ENCODE measurements at regions not wholly inside any gene's neighbourhood (a gene's known extent, or its start where the extent isn't known, plus 50 kb on each side); places are given as distances from the start of the nearest gene placed in this dataset.

DNA sequence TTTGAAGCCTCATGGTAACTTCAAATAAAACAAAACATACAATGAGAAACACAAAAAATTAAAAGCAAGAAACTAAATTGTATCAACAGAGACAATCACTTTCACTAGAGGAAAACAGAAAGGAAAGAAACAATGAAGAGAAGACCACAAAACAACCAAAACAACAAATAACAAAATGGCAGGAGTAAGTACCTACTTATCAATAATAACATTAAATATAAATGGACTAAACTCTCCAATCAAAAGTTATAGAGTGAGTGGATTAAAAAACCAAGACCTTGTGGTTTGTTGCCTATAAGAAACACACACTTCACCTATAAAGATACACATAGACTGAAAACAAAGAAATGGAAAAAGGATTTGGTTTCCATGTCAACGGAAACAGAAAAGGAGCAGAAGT is 830.1 kb upstream of the TMEFF2 start:
- no peak overlapping the region for H3K4me3 ChIP-seq (ENCODE audit: low read depth, low read length)
- no peak for DNase-seq (ENCODE audit: low read depth)
- TF ChIP-seq, protein P1, sequence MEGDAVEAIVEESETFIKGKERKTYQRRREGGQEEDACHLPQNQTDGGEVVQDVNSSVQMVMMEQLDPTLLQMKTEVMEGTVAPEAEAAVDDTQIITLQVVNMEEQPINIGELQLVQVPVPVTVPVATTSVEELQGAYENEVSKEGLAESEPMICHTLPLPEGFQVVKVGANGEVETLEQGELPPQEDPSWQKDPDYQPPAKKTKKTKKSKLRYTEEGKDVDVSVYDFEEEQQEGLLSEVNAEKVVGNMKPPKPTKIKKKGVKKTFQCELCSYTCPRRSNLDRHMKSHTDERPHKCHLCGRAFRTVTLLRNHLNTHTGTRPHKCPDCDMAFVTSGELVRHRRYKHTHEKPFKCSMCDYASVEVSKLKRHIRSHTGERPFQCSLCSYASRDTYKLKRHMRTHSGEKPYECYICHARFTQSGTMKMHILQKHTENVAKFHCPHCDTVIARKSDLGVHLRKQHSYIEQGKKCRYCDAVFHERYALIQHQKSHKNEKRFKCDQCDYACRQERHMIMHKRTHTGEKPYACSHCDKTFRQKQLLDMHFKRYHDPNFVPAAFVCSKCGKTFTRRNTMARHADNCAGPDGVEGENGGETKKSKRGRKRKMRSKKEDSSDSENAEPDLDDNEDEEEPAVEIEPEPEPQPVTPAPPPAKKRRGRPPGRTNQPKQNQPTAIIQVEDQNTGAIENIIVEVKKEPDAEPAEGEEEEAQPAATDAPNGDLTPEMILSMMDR (IDR thresholded peaks at IDR 0.05; ENCODE audit: insufficient read depth, low read depth, low read length): no peak

DNA sequence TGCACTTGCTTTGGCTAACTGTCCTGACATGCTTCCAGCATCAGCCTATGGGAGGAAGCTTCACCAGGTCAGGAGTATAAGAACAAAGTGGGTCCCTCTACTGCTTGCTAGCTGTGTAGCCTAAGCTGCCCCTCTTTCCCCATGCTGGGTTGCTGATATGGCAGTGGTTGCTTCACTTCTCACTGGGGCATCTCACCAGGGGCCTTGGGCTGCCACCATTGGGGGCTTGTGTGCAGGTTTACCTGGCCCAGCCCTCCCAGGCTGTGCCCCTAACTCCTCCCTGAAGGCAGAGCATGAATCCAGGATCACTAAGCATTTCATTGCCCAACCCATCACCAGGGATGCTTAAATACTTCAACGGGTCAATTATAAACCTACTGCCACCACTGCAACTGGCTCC is 817.1 kb upstream of the TMEFF2 start:
- H3K4me3 ChIP-seq (ENCODE audit: low read depth, low read length): no peak overlapping the region
- no peak for DNase-seq (ENCODE audit: low read depth)
- TF ChIP-seq, protein P1 (IDR thresholded peaks at IDR 0.05; ENCODE audit: insufficient read depth, low read depth, low read length): no peak

DNA sequence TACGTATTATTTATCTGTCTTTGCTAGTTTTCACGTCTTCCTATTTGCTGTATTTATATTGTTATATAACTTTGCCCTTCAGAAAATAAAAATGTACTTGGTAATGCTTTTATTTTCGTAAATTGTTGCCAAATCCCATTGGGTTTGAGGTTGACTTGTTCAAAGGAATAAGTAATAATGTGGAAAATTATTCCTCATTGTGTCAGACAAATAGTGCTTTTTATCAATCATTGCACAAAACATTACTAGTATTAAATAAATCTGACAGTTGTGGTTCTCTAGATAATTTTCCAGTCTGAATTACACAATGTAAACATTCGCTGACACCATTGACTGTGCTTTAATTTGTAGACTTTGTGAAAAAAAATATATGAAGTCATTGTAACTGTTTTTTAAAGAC is 798.3 kb upstream of the TMEFF2 start:
- H3K4me3 ChIP-seq (ENCODE audit: low read depth, low read length): no peak overlapping the region
- DNase-seq (ENCODE audit: low read depth): no peak
- TF ChIP-seq, protein P1 (IDR thresholded peaks at IDR 0.05; ENCODE audit: insufficient read depth, low read depth, low read length): no peak

DNA sequence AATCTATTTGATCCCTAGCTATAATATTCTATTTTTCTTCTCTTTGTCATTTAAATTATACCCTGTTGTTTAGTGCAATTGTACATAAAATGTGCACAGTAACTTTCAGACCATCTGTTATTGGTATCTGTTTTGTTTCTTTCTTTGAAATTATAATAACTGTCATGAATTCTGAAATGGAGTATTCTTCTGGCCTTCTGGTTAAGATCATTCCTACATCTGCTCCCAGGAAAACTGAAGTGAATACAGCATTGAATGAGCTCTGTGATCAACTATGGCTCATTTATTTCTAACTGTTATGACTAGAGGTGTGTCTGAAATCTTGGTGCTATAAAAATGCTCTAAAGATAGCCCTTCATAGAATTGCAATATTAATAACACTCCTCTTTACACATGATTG is 788.4 kb upstream of the TMEFF2 start:
- TF ChIP-seq, protein P1 (IDR thresholded peaks at IDR 0.05; ENCODE audit: insufficient read depth, low read depth, low read length): no peak

GRCh38 chr2:192978395-192978794 is 783.7 kb upstream of the TMEFF2 start:
- no peak overlapping the region for H3K4me3 ChIP-seq (ENCODE audit: low read depth, low read length)
- TF ChIP-seq, protein P1 (IDR thresholded peaks at IDR 0.05; ENCODE audit: insufficient read depth, low read depth, low read length): no peak
- no peak for DNase-seq (ENCODE audit: low read depth)

More for the DNA sequence above, 788.4 kb upstream of the TMEFF2 start:
- no peak overlapping the region for H3K4me3 ChIP-seq (ENCODE audit: low read depth, low read length)
- no peak for DNase-seq (ENCODE audit: low read depth)

DNA sequence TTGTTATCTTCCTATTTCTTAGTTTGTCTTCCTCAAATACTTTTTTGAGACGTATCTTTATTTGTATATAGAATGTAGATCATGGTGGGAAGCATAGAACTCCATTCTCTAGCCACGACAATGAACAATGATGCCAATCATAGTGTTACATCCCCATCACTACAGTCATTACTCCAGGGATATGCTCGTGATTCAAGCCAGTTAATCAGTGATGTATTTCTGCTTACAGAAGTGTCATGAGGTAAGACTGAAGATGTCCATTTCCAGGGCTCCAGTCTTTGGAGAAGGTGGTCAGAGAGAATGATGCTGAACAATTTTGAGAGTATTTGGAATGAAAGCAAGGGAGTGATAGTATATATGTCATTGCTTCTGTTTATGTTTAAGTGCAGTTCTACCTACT is 777.2 kb upstream of the TMEFF2 start:
- no peak for DNase-seq (ENCODE audit: low read depth)
- H3K4me3 ChIP-seq (ENCODE audit: low read depth, low read length): no peak overlapping the region
- TF ChIP-seq, protein P1 (IDR thresholded peaks at IDR 0.05; ENCODE audit: insufficient read depth, low read depth, low read length): no peak

GRCh38 chr2:192969055-192969454 is 774.3 kb upstream of the TMEFF2 start:
- TF ChIP-seq, protein P1 (IDR thresholded peaks at IDR 0.05; ENCODE audit: insufficient read depth, low read depth, low read length): no peak
- no peak for DNase-seq (ENCODE audit: low read depth)
- H3K4me3 ChIP-seq (ENCODE audit: low read depth, low read length): no peak overlapping the region

Measured in fibroblast of villous mesenchyme (primary cell).